Brain microvascular endothelial cell (primary cell): ENCODE measurements at regions not wholly inside any gene's neighbourhood (a gene's known extent, or its start where the extent isn't known, plus 50 kb on each side); places are given as distances from the start of the nearest gene placed in this dataset.

Experiments
- DNase-seq: peaks from one replicate; pipeline ENCODE4 v3.0.0-alpha.2; 2020
- H3K27ac ChIP-seq: fragments of 250-450 bp; sonication (Bioruptor Pico); 2 replicates; pipeline ENCODE4 v1.5.1; 2020; ENCODE audit warnings: mild to moderate bottlenecking, moderate library complexity
- H3K27me3 ChIP-seq: fragments of 250-450 bp; sonication (Bioruptor Pico); replicated peaks from 2 replicates; pipeline ENCODE4 v1.5.1; 2020; ENCODE audit warnings: mild to moderate bottlenecking
- H3K36me3 ChIP-seq: fragments of 250-450 bp; sonication (Bioruptor Pico); replicated peaks from 2 replicates; pipeline ENCODE4 v1.5.1; 2020; ENCODE audit warnings: mild to moderate bottlenecking
- H3K4me3 ChIP-seq: 2 replicates; pipeline ENCODE4 v1.5.1; 2011; ENCODE audit warnings: low read depth, mild to moderate bottlenecking, control low read depth, low read length, moderate library complexity
- CTCF ChIP-seq: IDR thresholded peaks from 2 replicates; pipeline ENCODE4 v1.5.1; 2011; ENCODE audit warnings: low read depth, mild to moderate bottlenecking, moderate library complexity, low read length, control low read depth, inconsistent platforms; ENCODE audit errors: missing control alignments
- in situ Hi-C: cut with HindIII; loops from 2 replicates; pipeline ENCODE4 v1.10.0; 2017; ENCODE audit warnings: low sequenced_read_pairs, low pct_ligation_motif_present

- in situ Hi-C loops = no loop called here
- no peak for DNase-seq
- no peak overlapping the region for H3K27ac ChIP-seq
Observed at GRCh38 chr3:124664804-124665203, 65.4 kb upstream of the UMPS start.

GRCh38 chr3:124666067-124666466, 64.2 kb upstream of the UMPS start:
- DNase-seq = no peak
- in situ Hi-C loops = no loop called here

More at GRCh38 chr3:124664804-124665203, 65.4 kb upstream of the UMPS start:
- Histone ChIP-seq H3K27me3 (no peaks in the 10 kb centered on the region), H3K36me3 (no peaks in the 10 kb centered on the region), H3K4me3 (no peak overlapping the region)
- no peak for TF ChIP-seq CTCF

GRCh38 chr3:124669470-124669869, 60.8 kb upstream of the UMPS start:
- no peaks in the 10 kb centered on the region for H3K36me3 ChIP-seq
- H3K27ac ChIP-seq = no peak overlapping the region
- peak; percentile 47 for DNase-seq
- H3K4me3 ChIP-seq = no peak overlapping the region
- no peaks in the 10 kb centered on the region for H3K27me3 ChIP-seq
- TF ChIP-seq CTCF = no peak
- in situ Hi-C loops = no loop called here

More at GRCh38 chr3:124666067-124666466, 64.2 kb upstream of the UMPS start:
- H3K27ac ChIP-seq = no peak overlapping the region
- H3K36me3 ChIP-seq = no peaks in the 10 kb centered on the region
- H3K27me3 ChIP-seq = no peaks in the 10 kb centered on the region
- no peak for TF ChIP-seq CTCF
- no peak overlapping the region for H3K4me3 ChIP-seq

GRCh38 chr3:124671106-124671505, 59.1 kb upstream of the UMPS start:
- Histone ChIP-seq H3K4me3 (no peak overlapping the region), H3K36me3 (no peaks in the 10 kb centered on the region), H3K27ac (no peak overlapping the region), H3K27me3 (no peaks in the 10 kb centered on the region)
- no peak for DNase-seq
- no peak for TF ChIP-seq CTCF
- in situ Hi-C loops = no loop called here

GRCh38 chr3:124674336-124674735, 55.9 kb upstream of the UMPS start:
- no peak for TF ChIP-seq CTCF
- Histone ChIP-seq H3K4me3 (no peak overlapping the region), H3K27ac (no peak overlapping the region), H3K36me3 (no peaks in the 10 kb centered on the region), H3K27me3 (no peaks in the 10 kb centered on the region)
- DNase-seq = no peak
- in situ Hi-C loops = no loop called here

GRCh38 chr3:124676236-124676635, 54.0 kb upstream of the UMPS start:
- no peaks in the 10 kb centered on the region for H3K36me3 ChIP-seq
- H3K27ac ChIP-seq = no peak overlapping the region
- in situ Hi-C loops = loop anchor here (25.0 kb wide), 1 partner anchor 114 kb away; no protein-coding TSS in a partner anchor
- H3K27me3 ChIP-seq = no peaks in the 10 kb centered on the region
- no peak overlapping the region for H3K4me3 ChIP-seq
- peak; percentile 24 for DNase-seq
- TF ChIP-seq CTCF = no peak
